ENCODE measurements at regions not wholly inside any gene's neighbourhood (a gene's known extent, or its start where the extent isn't known, plus 50 kb on each side); places are given as distances from the start of the nearest gene placed in this dataset.

DNA sequence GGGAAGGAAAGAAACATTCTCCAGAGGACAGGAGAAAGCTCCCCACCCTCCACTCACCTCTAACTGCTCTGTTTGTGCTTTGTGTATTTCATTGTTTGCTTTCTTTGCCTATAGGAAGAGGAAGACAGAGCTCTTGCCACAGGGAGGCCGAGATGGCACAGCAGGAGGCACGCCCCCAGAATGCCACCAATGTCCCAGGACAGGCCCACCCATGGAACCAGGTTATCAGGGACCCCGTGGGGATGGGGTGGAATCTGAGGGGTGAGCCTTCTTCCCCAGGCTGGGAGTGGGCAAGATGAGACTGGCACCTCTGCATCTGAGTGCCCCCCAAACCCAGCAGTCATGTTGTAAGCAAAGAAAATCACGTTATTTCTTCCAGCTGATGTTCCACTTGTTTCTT lies 155.8 kb downstream of the TBC1D2B start:
- no TSS peak for BruUV-seq (replicated peaks)
- DNase-seq (ENCODE audit: low spot score) (no peak), FAIRE-seq (no peak), ATAC-seq (no peak)
- no peak overlapping the region for H3K27ac ChIP-seq (ENCODE audit: extremely low read length, insufficient read depth, low read length)
- no peaks in the 10 kb centered on the region for H3K27me3 ChIP-seq (ENCODE audit: control insufficient read depth in 1 of 2, insufficient read depth in 2 of 2, low read length in 2 of 2)
- H3K36me3 ChIP-seq (replicated peaks in 1 of 2; ENCODE audit: control insufficient read depth in 1 of 2, insufficient read depth in 2 of 2, low read length in 2 of 2), result no peaks in the 10 kb centered on the region
- in situ Hi-C loops (cut with HindIII; ENCODE audit: extremely low pct_ligation_motif_present, low pct_unique_long_range_greater_than_20kb), result no loop called here
- no peak for TF ChIP-seq CEBPB (IDR thresholded peaks at IDR 0.05; ENCODE audit: borderline replicate concordance, low read depth, low read length)
- TF ChIP-seq, protein P1, sequence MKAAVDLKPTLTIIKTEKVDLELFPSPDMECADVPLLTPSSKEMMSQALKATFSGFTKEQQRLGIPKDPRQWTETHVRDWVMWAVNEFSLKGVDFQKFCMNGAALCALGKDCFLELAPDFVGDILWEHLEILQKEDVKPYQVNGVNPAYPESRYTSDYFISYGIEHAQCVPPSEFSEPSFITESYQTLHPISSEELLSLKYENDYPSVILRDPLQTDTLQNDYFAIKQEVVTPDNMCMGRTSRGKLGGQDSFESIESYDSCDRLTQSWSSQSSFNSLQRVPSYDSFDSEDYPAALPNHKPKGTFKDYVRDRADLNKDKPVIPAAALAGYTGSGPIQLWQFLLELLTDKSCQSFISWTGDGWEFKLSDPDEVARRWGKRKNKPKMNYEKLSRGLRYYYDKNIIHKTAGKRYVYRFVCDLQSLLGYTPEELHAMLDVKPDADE (CRISPR knock-in tag; IDR thresholded peaks at IDR 0.05), result no peak
- no peak for TF ChIP-seq ZNF644 (CRISPR knock-in tag; IDR thresholded peaks at IDR 0.05; ENCODE audit: low read depth)
- TF ChIP-seq ZNF546 (CRISPR knock-in tag; conservative IDR thresholded peaks at IDR 0.05), result no peak
- no peak for TF ChIP-seq NFYB (CRISPR knock-in tag; IDR thresholded peaks at IDR 0.05)
- TF ChIP-seq ZNF761 (CRISPR knock-in tag; conservative IDR thresholded peaks at IDR 0.05), result no peak
- TF ChIP-seq MYNN (CRISPR knock-in tag; IDR thresholded peaks at IDR 0.05; ENCODE audit: low read depth), result no peak
- no peak for TF ChIP-seq ATAD3A (CRISPR knock-in tag; IDR thresholded peaks at IDR 0.05)
- TF ChIP-seq MTA3 (CRISPR knock-in tag; IDR thresholded peaks at IDR 0.05), result no peak
- TF ChIP-seq HNRNPL (IDR thresholded peaks at IDR 0.05; ENCODE audit: low read depth, low read length), result no peak
- TF ChIP-seq CHCHD3 (CRISPR knock-in tag; IDR thresholded peaks at IDR 0.05), result no peak
- no peak for TF ChIP-seq RXRB (CRISPR knock-in tag; IDR thresholded peaks at IDR 0.05; ENCODE audit: borderline replicate concordance)
- TF ChIP-seq SMAD9 (CRISPR knock-in tag; IDR thresholded peaks at IDR 0.05), result no peak
- no peak overlapping the region for H3K9ac ChIP-seq (ENCODE audit: insufficient read depth, low read depth, low read length)
- no peak overlapping the region for H3K4me2 ChIP-seq (ENCODE audit: low read depth, low read length)
- intact Hi-C loops (cut with micrococcal nuclease; ENCODE audit: unreplicated experiment), result no loop called here
- POLR2A ChIA-PET, result no interaction called here
- no peak overlapping the region for H3K4me3 ChIP-seq (replicated peaks in 1 of 3; ENCODE audit: insufficient read depth in 1 of 3, low read depth in 2 of 3, low read length in 3 of 3)
- no peaks in the 10 kb centered on the region for H3K9me3 ChIP-seq (ENCODE audit: low read length)
- H3K79me2 ChIP-seq (ENCODE audit: insufficient read depth, low read length), result no peaks in the 10 kb centered on the region
- H2AFZ ChIP-seq (ENCODE audit: low read length), result no peak overlapping the region
- H4K20me1 ChIP-seq (ENCODE audit: insufficient read depth, low read length), result no peaks in the 10 kb centered on the region
- WGBS (ENCODE audit: low lambda C conversion rate), result 40% methylated on average over 2 of the region's 4 CpGs
- CTCF ChIA-PET (ENCODE audit: low intra/inter-chr PET ratio, low total read pairs), result no interaction called here
- H3K4me1 ChIP-seq (ENCODE audit: insufficient read depth, low read length), result no peaks in the 10 kb centered on the region
